GM12878 (cell line): ENCODE measurements at regions not wholly inside any gene's neighbourhood (a gene's known extent, or its start where the extent isn't known, plus 50 kb on each side); places are given as distances from the start of the nearest gene placed in this dataset.

Experiments
- ATAC-seq: fragments of 200-7000 bp; cut with Tn5 transposase; 3 replicates; pipeline ENCODE4 v1.9.1; 2020; ENCODE audit warnings: mild to moderate bottlenecking, moderate library complexity
- BruUV-seq: library from RNA; stranded (reverse); fragments of 400-500 nt; replicated peaks from 2 replicates; lab custom pipeline; 2021; lab: Mats Ljungman, UMichigan
- CTCF ChIA-PET: fragments of 300-600 bp; sonication (Branson Sonifier 250); formaldehyde crosslinking; extraction: SDS; loops from one replicate; lab custom pipeline; 2021; ENCODE audit warnings: inconsistent platforms; lab: Yijun Ruan, JAX
- POLR2A ChIA-PET: fragments of 350-600 bp; formaldehyde crosslinking; extraction: SDS; loops from one replicate; lab custom pipeline; 2021; ENCODE audit warnings: inconsistent platforms; lab: Charles Lee
- RAD21 ChIA-PET: fragments of 300-600 bp; sonication (Branson Sonifier 250); formaldehyde crosslinking; loops from one replicate; lab custom pipeline; 2023; ENCODE audit warnings: antibody characterized with exemption; ENCODE audit not compliant: unreplicated experiment; lab: Charles Lee
- SMC1A ChIA-PET: fragments of 300-600 bp; sonication (Branson Sonifier 250); formaldehyde crosslinking; loops from one replicate; lab custom pipeline; 2023; ENCODE audit not compliant: unreplicated experiment, uncharacterized antibody; lab: Charles Lee
- DNase-seq: peaks from one replicate; pipeline ENCODE4 v3.0.0-alpha.2; 2011; ENCODE audit warnings: low read depth, low spot score
- FAIRE-seq: peaks from 3 replicates; lab custom pipeline; 2011; peaks lifted over from hg19 to GRCh38; lab: Jason Lieb, UNC
- H2AFZ ChIP-seq: 2 replicates; pipeline ENCODE4 v1.6.0; 2011; ENCODE audit warnings: low read depth, low read length, control low read depth; ENCODE audit not compliant: control insufficient read depth
- H3K27ac ChIP-seq: 2 replicates; pipeline ENCODE4 v1.5.1; 2011; ENCODE audit warnings: control low read depth; ENCODE audit not compliant: control insufficient read depth, insufficient read depth
- H3K27me3 ChIP-seq, 2 experiments: replicated peaks in 1 of 2; 2 replicates each; pipeline versions ENCODE4 v1.6.0 to v1.6.1; 2011; ENCODE audit warnings: low read length in 1 of 2; ENCODE audit not compliant: control insufficient read depth in 2 of 2, insufficient read depth in 2 of 2
- H3K36me3 ChIP-seq, 2 experiments: 2 replicates each; pipeline ENCODE4 v1.5.1; 2011; ENCODE audit warnings: low read length in 1 of 2; ENCODE audit not compliant: control insufficient read depth in 2 of 2, insufficient read depth in 2 of 2
- H3K4me1 ChIP-seq: 2 replicates; pipeline ENCODE4 v1.6.1; 2011; ENCODE audit warnings: mild to moderate bottlenecking, low read length, moderate library complexity, mixed read lengths; ENCODE audit not compliant: control insufficient read depth, insufficient read depth
- H3K4me2 ChIP-seq: 2 replicates; pipeline ENCODE4 v1.6.0; 2011; ENCODE audit warnings: control low read depth; ENCODE audit not compliant: control insufficient read depth, insufficient read depth
- H3K4me3 ChIP-seq: fragments of 200-600 bp; sonication (generic); 2 replicates; pipeline ENCODE4 v1.5.1; 2016
- H3K79me2 ChIP-seq: 2 replicates; pipeline ENCODE4 v1.6.0; 2011; ENCODE audit warnings: low read length; ENCODE audit not compliant: control insufficient read depth, insufficient read depth
- H3K9ac ChIP-seq: 2 replicates; pipeline ENCODE4 v1.8.0; 2011; ENCODE audit warnings: low read length, control low read depth, mixed read lengths; ENCODE audit not compliant: control insufficient read depth, insufficient read depth
- H3K9me3 ChIP-seq: replicated peaks from 3 replicates; pipeline ENCODE4 v1.5.1; 2011; ENCODE audit warnings: mild to moderate bottlenecking, low read length; ENCODE audit not compliant: control insufficient read depth, insufficient read depth
- H4K20me1 ChIP-seq: 2 replicates; pipeline ENCODE4 v1.6.0; 2011; ENCODE audit not compliant: control insufficient read depth, insufficient read depth
- CUX1 ChIP-seq: IDR thresholded peaks from 2 replicates; pipeline ENCODE4 v1.6.1; 2012; ENCODE audit warnings: improper control_type of control experiment, low read depth, low read length; ENCODE audit not compliant: insufficient replicate concordance
- E4F1 ChIP-seq: fragments of 450-650 bp; IDR thresholded peaks from 2 replicates; pipeline ENCODE4 v1.6.1; 2018; ENCODE audit warnings: borderline replicate concordance, mild to moderate bottlenecking; ENCODE audit not compliant: partially characterized antibody
- FOXM1 ChIP-seq: IDR thresholded peaks from 2 replicates; pipeline ENCODE4 v1.6.1; 2012; ENCODE audit warnings: low read depth, mild to moderate bottlenecking, inconsistent platforms, low read length, moderate library complexity
- GATAD2B ChIP-seq: fragments of 450-650 bp; conservative IDR thresholded peaks from 2 replicates; pipeline ENCODE4 v1.6.1; 2017; ENCODE audit warnings: low read depth, mild to moderate bottlenecking, moderate library complexity
- SIX5 ChIP-seq: IDR thresholded peaks from 2 replicates; pipeline ENCODE4 v1.6.1; 2011; ENCODE audit warnings: mild to moderate bottlenecking, low read depth, low read length, moderate library complexity; ENCODE audit not compliant: severe bottlenecking
- SREBF2 ChIP-seq: IDR thresholded peaks from 2 replicates; pipeline ENCODE4 v1.6.1; 2012; ENCODE audit warnings: mild to moderate bottlenecking, low read length
- TCF12 ChIP-seq: IDR thresholded peaks from 2 replicates; pipeline ENCODE4 v1.6.1; 2011; ENCODE audit warnings: low read depth, mild to moderate bottlenecking, low read length
- TCF3 ChIP-seq: IDR thresholded peaks from 2 replicates; pipeline ENCODE4 v1.6.1; 2012; ENCODE audit warnings: low read depth, mild to moderate bottlenecking, low read length, borderline replicate concordance; ENCODE audit not compliant: insufficient read depth
- ZBTB11 ChIP-seq: fragments of 450-650 bp; formaldehyde crosslinking; IDR thresholded peaks from 2 replicates; pipeline ENCODE4 v1.5.0; 2022; ENCODE audit warnings: mild to moderate bottlenecking, missing genetic modification characterization
- WGBS: methylation state at CpG from one replicate; pipeline ENCODE4 v1.1.6; 2016; ENCODE audit warnings: low lambda C conversion rate; ENCODE audit not compliant: insufficient replicate concordance, insufficient coverage; ENCODE audit errors: missing lambda C conversion rate; 5-methylcytosine and 5-hydroxymethylcytosine counted together
- in situ Hi-C: fragments of 300-500 bp; cut with MboI; formaldehyde crosslinking; loops from 9 replicates; pipeline ENCODE4 v1.14.3; 2018; ENCODE audit warnings: mixed read lengths
- intact Hi-C: fragments of 100-400 bp; cut with micrococcal nuclease; formaldehyde crosslinking; loops from one replicate; pipeline ENCODE4 v1.14.2; 2022; ENCODE audit not compliant: unreplicated experiment

GRCh38 chr2:220539481-220539880, 912.1 kb downstream of the SLC4A3 start:
- Histone ChIP-seq H3K9me3 (no peaks in the 10 kb centered on the region), H3K4me1 (no peaks in the 10 kb centered on the region), H3K4me3 (no peak overlapping the region), H3K4me2 (no peak overlapping the region), H2AFZ (no peak overlapping the region), H3K79me2 (no peaks in the 10 kb centered on the region), H3K27ac (no peak overlapping the region), H3K27me3 (no peaks in the 10 kb centered on the region), H3K36me3 (no peaks in the 10 kb centered on the region), H4K20me1 (no peaks in the 10 kb centered on the region), H3K9ac (no peak overlapping the region)
- SMC1A ChIA-PET: no interaction called here
- POLR2A ChIA-PET: no interaction called here
- TF ChIP-seq ZBTB11 (CRISPR knock-in tag): no peak
- TF ChIP-seq CUX1: no peak
- TF ChIP-seq E4F1: no peak
- no peak for TF ChIP-seq FOXM1
- TF ChIP-seq SREBF2: no peak
- TF ChIP-seq TCF3: no peak
- TF ChIP-seq GATAD2B: no peak
- no peak for TF ChIP-seq TCF12
- TF ChIP-seq SIX5: no peak
- RAD21 ChIA-PET: no interaction called here
- no peak for ATAC-seq
- intact Hi-C loops: no loop called here
- DNase-seq: no peak
- in situ Hi-C loops: no loop called here
- 19% methylated on average over 5 of the region's 5 CpGs for WGBS
- CTCF ChIA-PET: no interaction called here
- no TSS peak for BruUV-seq
- no peak for FAIRE-seq
